ENCODE measurements at regions not wholly inside any gene's neighbourhood (a gene's known extent, or its start where the extent isn't known, plus 50 kb on each side); places are given as distances from the start of the nearest gene placed in this dataset.
"Not testable (repeated sequence)": the region's sequence is repeated elsewhere in the genome, so short reads cannot be mapped to it uniquely, and the experiment has no call there.

DNA sequence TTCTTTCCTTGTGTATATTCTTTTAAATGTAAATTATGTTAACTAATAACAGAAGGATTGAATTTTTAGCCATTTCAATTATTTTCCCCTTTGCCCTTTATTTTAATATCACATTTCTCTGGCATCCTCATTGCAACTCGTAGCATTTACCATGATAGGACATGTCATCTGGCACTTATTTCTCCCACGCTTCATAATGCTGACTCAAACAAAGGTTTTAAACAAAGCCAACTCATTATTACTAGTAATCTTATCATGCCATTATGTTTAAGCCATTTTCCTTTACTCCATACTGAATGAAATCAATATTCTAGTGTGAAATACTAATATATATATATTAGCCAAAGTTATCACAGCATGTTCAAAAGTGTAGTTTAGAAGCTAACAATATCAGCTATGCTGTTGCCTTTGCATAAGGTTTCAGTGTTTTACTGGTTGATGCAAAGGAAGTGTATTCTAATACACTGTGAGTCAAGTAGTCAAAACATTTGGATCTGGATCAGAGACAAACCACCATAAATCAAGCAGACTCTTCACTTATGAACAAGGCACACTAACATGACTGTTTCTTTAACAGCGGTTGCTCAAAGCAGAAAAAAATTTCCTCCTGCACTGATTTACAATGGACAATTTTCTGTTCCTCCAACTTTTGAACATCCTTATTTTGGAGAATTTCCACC lies 281.6 kb downstream of the SLC7A11 start:
- H3K27me3 ChIP-seq (ENCODE audit: insufficient read depth, low read length), result no peaks in the 10 kb centered on the region
- peaks cover 41% of the 10 kb centered on the region for H3K4me1 ChIP-seq (ENCODE audit: control insufficient read depth, insufficient read depth, low read length, unreplicated experiment)
- H3K27ac ChIP-seq (ENCODE audit: low read depth, low read length), result peak overlapping the region; percentile 80
- peak overlapping the region; percentile 65 for H2AFZ ChIP-seq (ENCODE audit: low read length, unreplicated experiment)
- H3K36me3 ChIP-seq (ENCODE audit: insufficient read depth, low read length), result no peaks in the 10 kb centered on the region
- H3K79me2 ChIP-seq (ENCODE audit: control insufficient read depth, insufficient read depth, low read length, unreplicated experiment), result no peaks in the 10 kb centered on the region
- peak overlapping the region; percentile 47 for H3K4me3 ChIP-seq (ENCODE audit: low read depth, low read length)

- no peaks in the 10 kb centered on the region for H3K27me3 ChIP-seq (ENCODE audit: insufficient read depth, low read length)
- no peak overlapping the region for H3K27ac ChIP-seq (ENCODE audit: low read depth, low read length)
- peaks cover 45% of the 10 kb centered on the region for H3K4me1 ChIP-seq (ENCODE audit: control insufficient read depth, insufficient read depth, low read length, unreplicated experiment)
- no peak overlapping the region for H3K4me3 ChIP-seq (ENCODE audit: low read depth, low read length)
- no peaks in the 10 kb centered on the region for H3K79me2 ChIP-seq (ENCODE audit: control insufficient read depth, insufficient read depth, low read length, unreplicated experiment)
- no peak overlapping the region for H2AFZ ChIP-seq (ENCODE audit: low read length, unreplicated experiment)
- H3K36me3 ChIP-seq (ENCODE audit: insufficient read depth, low read length), result no peaks in the 10 kb centered on the region
Observed at GRCh38 chr4:137957806-137958205, 284.3 kb downstream of the SLC7A11 start.

- Histone ChIP-seq H3K27me3 (ENCODE audit: insufficient read depth, low read length) (no peaks in the 10 kb centered on the region), H3K4me1 (ENCODE audit: control insufficient read depth, insufficient read depth, low read length, unreplicated experiment) (peaks cover 36% of the 10 kb centered on the region), H3K79me2 (ENCODE audit: control insufficient read depth, insufficient read depth, low read length, unreplicated experiment) (no peaks in the 10 kb centered on the region), H3K4me3 (ENCODE audit: low read depth, low read length) (no peak overlapping the region), H3K27ac (ENCODE audit: low read depth, low read length) (no peak overlapping the region), H3K36me3 (ENCODE audit: insufficient read depth, low read length) (no peaks in the 10 kb centered on the region), H2AFZ (ENCODE audit: low read length, unreplicated experiment) (no peak overlapping the region)
Observed at GRCh38 chr4:137956256-137956655, 285.9 kb downstream of the SLC7A11 start.

- Histone ChIP-seq H3K27ac (ENCODE audit: low read depth, low read length) (no peak overlapping the region), H3K79me2 (ENCODE audit: control insufficient read depth, insufficient read depth, low read length, unreplicated experiment) (no peaks in the 10 kb centered on the region), H3K27me3 (ENCODE audit: insufficient read depth, low read length) (no peaks in the 10 kb centered on the region), H2AFZ (ENCODE audit: low read length, unreplicated experiment) (no peak overlapping the region), H3K4me1 (ENCODE audit: control insufficient read depth, insufficient read depth, low read length, unreplicated experiment) (peaks cover 30% of the 10 kb centered on the region), H3K4me3 (ENCODE audit: low read depth, low read length) (no peak overlapping the region), H3K36me3 (ENCODE audit: insufficient read depth, low read length) (no peaks in the 10 kb centered on the region)
Observed at GRCh38 chr4:137955595-137955994, 286.6 kb downstream of the SLC7A11 start.

GRCh38 chr4:137952116-137952515 lies 290.0 kb downstream of the SLC7A11 start:
- no peaks in the 10 kb centered on the region for H3K27me3 ChIP-seq (ENCODE audit: insufficient read depth, low read length)
- no peak overlapping the region for H2AFZ ChIP-seq (ENCODE audit: low read length, unreplicated experiment)
- H3K4me1 ChIP-seq (ENCODE audit: control insufficient read depth, insufficient read depth, low read length, unreplicated experiment), result peaks cover 14% of the 10 kb centered on the region
- H3K4me3 ChIP-seq (ENCODE audit: low read depth, low read length), result no peak overlapping the region
- H3K36me3 ChIP-seq (ENCODE audit: insufficient read depth, low read length), result no peaks in the 10 kb centered on the region
- H3K27ac ChIP-seq (ENCODE audit: low read depth, low read length), result no peak overlapping the region
- H3K79me2 ChIP-seq (ENCODE audit: control insufficient read depth, insufficient read depth, low read length, unreplicated experiment), result no peaks in the 10 kb centered on the region

DNA sequence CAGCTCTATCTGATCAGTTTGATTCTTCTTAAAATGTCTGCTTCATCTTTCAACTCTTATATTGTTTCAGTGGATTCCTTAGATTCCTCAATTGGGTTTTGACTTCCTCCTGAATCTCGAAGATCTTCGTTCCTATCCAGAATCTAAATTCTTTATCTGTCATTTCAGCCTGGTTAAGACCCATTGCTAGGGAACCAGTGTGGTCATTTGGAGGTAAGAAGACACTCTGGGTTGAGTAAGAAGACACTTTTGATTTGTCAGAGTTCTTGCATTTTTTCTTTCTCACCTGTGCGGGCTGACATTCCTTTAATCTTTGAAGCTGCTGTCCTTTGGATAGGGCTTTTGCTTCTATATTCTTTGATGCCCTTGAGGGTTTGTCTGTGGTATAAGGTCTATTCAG lies 291.9 kb downstream of the SLC7A11 start:
- Histone ChIP-seq H3K79me2 (ENCODE audit: control insufficient read depth, insufficient read depth, low read length, unreplicated experiment) (no peaks in the 10 kb centered on the region), H3K36me3 (ENCODE audit: insufficient read depth, low read length) (no peaks in the 10 kb centered on the region), H3K4me3 (ENCODE audit: low read depth, low read length) (no peak overlapping the region), H3K27ac (ENCODE audit: low read depth, low read length) (no peak overlapping the region), H3K27me3 (ENCODE audit: insufficient read depth, low read length) (no peaks in the 10 kb centered on the region), H2AFZ (ENCODE audit: low read length, unreplicated experiment) (no peak overlapping the region), H3K4me1 (ENCODE audit: control insufficient read depth, insufficient read depth, low read length, unreplicated experiment) (peaks cover 2% of the 10 kb centered on the region)

DNA sequence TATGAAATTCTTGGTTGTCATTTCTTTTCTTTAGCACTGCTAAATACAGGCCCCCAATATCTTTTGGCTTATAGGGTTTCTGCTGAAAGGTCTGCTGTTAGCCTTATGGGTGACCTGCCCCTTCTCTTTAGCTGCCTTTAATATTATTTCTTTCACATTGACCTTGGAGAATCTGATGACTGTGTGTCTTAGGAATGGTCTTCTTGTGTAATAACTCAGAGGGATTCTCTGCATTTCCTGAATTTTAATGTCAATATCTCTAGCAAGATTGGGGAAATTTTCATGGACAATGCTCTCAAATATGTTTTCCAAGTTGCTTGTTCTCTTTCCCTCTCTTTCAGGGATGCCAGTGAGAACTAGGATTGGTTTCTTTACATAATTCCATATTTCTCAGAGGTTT lies 292.4 kb downstream of the SLC7A11 start:
- H2AFZ ChIP-seq (ENCODE audit: low read length, unreplicated experiment), result peak overlapping the region; percentile 30
- no peak overlapping the region for H3K4me3 ChIP-seq (ENCODE audit: low read depth, low read length)
- H3K4me1 ChIP-seq (ENCODE audit: control insufficient read depth, insufficient read depth, low read length, unreplicated experiment), result no peaks in the 10 kb centered on the region
- no peaks in the 10 kb centered on the region for H3K36me3 ChIP-seq (ENCODE audit: insufficient read depth, low read length)
- H3K79me2 ChIP-seq (ENCODE audit: control insufficient read depth, insufficient read depth, low read length, unreplicated experiment), result no peaks in the 10 kb centered on the region
- H3K27me3 ChIP-seq (ENCODE audit: insufficient read depth, low read length), result no peaks in the 10 kb centered on the region
- H3K27ac ChIP-seq (ENCODE audit: low read depth, low read length), result no peak overlapping the region

GRCh38 chr4:137946453-137947174 lies 295.5 kb downstream of the SLC7A11 start:
- Histone ChIP-seq H3K4me3 (ENCODE audit: low read depth, low read length) (no peak overlapping the region), H3K79me2 (ENCODE audit: control insufficient read depth, insufficient read depth, low read length, unreplicated experiment) (no peaks in the 10 kb centered on the region), H3K36me3 (ENCODE audit: insufficient read depth, low read length) (no peaks in the 10 kb centered on the region), H3K27me3 (ENCODE audit: insufficient read depth, low read length) (no peaks in the 10 kb centered on the region), H2AFZ (ENCODE audit: low read length, unreplicated experiment) (no peak overlapping the region), H3K4me1 (ENCODE audit: control insufficient read depth, insufficient read depth, low read length, unreplicated experiment) (no peaks in the 10 kb centered on the region), H3K27ac (ENCODE audit: low read depth, low read length) (no peak overlapping the region)

DNA sequence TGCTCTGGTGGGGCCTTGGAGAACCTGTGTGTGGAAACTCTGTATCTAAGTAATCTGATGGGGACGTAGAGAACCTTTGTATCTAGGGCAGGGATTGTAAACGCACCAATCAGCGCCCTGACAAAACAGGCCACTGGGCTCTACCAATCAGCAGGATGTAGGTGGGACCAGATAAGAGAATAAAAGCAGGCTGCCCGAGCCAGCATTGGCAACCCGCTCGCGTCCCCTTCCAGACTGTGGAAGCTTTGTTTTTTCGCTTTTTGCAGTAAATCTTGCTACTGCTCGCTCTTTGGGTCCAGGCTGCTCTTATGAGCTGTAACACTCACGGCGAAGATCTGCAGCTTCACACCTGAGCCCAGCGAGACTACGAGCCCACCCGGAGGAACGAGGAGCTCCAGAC lies 299.3 kb downstream of the SLC7A11 start:
- H3K27ac ChIP-seq (ENCODE audit: low read depth, low read length); H3K79me2 ChIP-seq (ENCODE audit: control insufficient read depth, insufficient read depth, low read length, unreplicated experiment); H3K36me3 ChIP-seq (ENCODE audit: insufficient read depth, low read length); H2AFZ ChIP-seq (ENCODE audit: low read length, unreplicated experiment); H3K4me1 ChIP-seq (ENCODE audit: control insufficient read depth, insufficient read depth, low read length, unreplicated experiment); H3K27me3 ChIP-seq (ENCODE audit: insufficient read depth, low read length); H3K4me3 ChIP-seq (ENCODE audit: low read depth, low read length): not testable (repeated sequence)

- H3K4me3 ChIP-seq (ENCODE audit: low read depth, low read length); H3K27ac ChIP-seq (ENCODE audit: low read depth, low read length); H3K36me3 ChIP-seq (ENCODE audit: insufficient read depth, low read length); H3K27me3 ChIP-seq (ENCODE audit: insufficient read depth, low read length); H3K79me2 ChIP-seq (ENCODE audit: control insufficient read depth, insufficient read depth, low read length, unreplicated experiment); H3K4me1 ChIP-seq (ENCODE audit: control insufficient read depth, insufficient read depth, low read length, unreplicated experiment); H2AFZ ChIP-seq (ENCODE audit: low read length, unreplicated experiment): not testable (repeated sequence)
Observed at GRCh38 chr4:137942015-137942515, 300.1 kb downstream of the SLC7A11 start.

- no peak overlapping the region for H3K27ac ChIP-seq (ENCODE audit: low read depth, low read length)
- H3K27me3 ChIP-seq (ENCODE audit: insufficient read depth, low read length), result no peaks in the 10 kb centered on the region
- no peaks in the 10 kb centered on the region for H3K79me2 ChIP-seq (ENCODE audit: control insufficient read depth, insufficient read depth, low read length, unreplicated experiment)
- no peak overlapping the region for H3K4me3 ChIP-seq (ENCODE audit: low read depth, low read length)
- no peaks in the 10 kb centered on the region for H3K4me1 ChIP-seq (ENCODE audit: control insufficient read depth, insufficient read depth, low read length, unreplicated experiment)
- H2AFZ ChIP-seq (ENCODE audit: low read length, unreplicated experiment), result no peak overlapping the region
- H3K36me3 ChIP-seq (ENCODE audit: insufficient read depth, low read length), result no peaks in the 10 kb centered on the region
Observed at GRCh38 chr4:137934911-137935310, 307.2 kb downstream of the SLC7A11 start.

Measured in ACC112 (cell line).